ENCODE measurements at regions not wholly inside any gene's neighbourhood (a gene's known extent, or its start where the extent isn't known, plus 50 kb on each side); places are given as distances from the start of the nearest gene placed in this dataset.

- no peak overlapping the region for H3K9ac ChIP-seq
- no peaks in the 10 kb centered on the region for H3K36me3 ChIP-seq (ENCODE audit: insufficient read depth)
- H4K20me1 ChIP-seq (ENCODE audit: insufficient read depth), result no peaks in the 10 kb centered on the region
- H2AFZ ChIP-seq (ENCODE audit: low read depth), result no peak overlapping the region
- no peaks in the 10 kb centered on the region for H3K4me1 ChIP-seq (ENCODE audit: low read depth, poor library complexity, severe bottlenecking)
- no peak overlapping the region for H3K27ac ChIP-seq
- H3K4me3 ChIP-seq (IDR thresholded peaks at IDR 0.05; ENCODE audit: insufficient read depth, low read depth, low read length), result no peak overlapping the region
- H3K27me3 ChIP-seq (ENCODE audit: insufficient read depth, low read depth), result no peaks in the 10 kb centered on the region
- TF ChIP-seq, protein P1, sequence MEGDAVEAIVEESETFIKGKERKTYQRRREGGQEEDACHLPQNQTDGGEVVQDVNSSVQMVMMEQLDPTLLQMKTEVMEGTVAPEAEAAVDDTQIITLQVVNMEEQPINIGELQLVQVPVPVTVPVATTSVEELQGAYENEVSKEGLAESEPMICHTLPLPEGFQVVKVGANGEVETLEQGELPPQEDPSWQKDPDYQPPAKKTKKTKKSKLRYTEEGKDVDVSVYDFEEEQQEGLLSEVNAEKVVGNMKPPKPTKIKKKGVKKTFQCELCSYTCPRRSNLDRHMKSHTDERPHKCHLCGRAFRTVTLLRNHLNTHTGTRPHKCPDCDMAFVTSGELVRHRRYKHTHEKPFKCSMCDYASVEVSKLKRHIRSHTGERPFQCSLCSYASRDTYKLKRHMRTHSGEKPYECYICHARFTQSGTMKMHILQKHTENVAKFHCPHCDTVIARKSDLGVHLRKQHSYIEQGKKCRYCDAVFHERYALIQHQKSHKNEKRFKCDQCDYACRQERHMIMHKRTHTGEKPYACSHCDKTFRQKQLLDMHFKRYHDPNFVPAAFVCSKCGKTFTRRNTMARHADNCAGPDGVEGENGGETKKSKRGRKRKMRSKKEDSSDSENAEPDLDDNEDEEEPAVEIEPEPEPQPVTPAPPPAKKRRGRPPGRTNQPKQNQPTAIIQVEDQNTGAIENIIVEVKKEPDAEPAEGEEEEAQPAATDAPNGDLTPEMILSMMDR (conservative IDR thresholded peaks at IDR 0.05; ENCODE audit: low read depth, low read length), result no peak
- H3K79me2 ChIP-seq (ENCODE audit: insufficient read depth, low read depth), result no peaks in the 10 kb centered on the region
- H3K4me2 ChIP-seq, result no peak overlapping the region
Measured at GRCh38 chr4:24637173-24637572, 52.8 kb upstream of the DHX15 start.

GRCh38 chr4:24638396-24638875 lies 54.1 kb upstream of the DHX15 start:
- TF ChIP-seq, protein P1 (conservative IDR thresholded peaks at IDR 0.05; ENCODE audit: low read depth, low read length), result no peak
- Histone ChIP-seq H3K36me3 (ENCODE audit: insufficient read depth) (no peaks in the 10 kb centered on the region), H3K4me3 (IDR thresholded peaks at IDR 0.05; ENCODE audit: insufficient read depth, low read depth, low read length) (no peak overlapping the region), H3K4me2 (no peak overlapping the region), H3K27ac (no peak overlapping the region), H3K9ac (no peak overlapping the region), H3K4me1 (ENCODE audit: low read depth, poor library complexity, severe bottlenecking) (no peaks in the 10 kb centered on the region), H3K79me2 (ENCODE audit: insufficient read depth, low read depth) (no peaks in the 10 kb centered on the region), H3K27me3 (ENCODE audit: insufficient read depth, low read depth) (no peaks in the 10 kb centered on the region), H2AFZ (ENCODE audit: low read depth) (no peak overlapping the region), H4K20me1 (ENCODE audit: insufficient read depth) (no peaks in the 10 kb centered on the region)

GRCh38 chr4:24639714-24640113 lies 55.4 kb upstream of the DHX15 start:
- H2AFZ ChIP-seq (ENCODE audit: low read depth), result no peak overlapping the region
- H3K27me3 ChIP-seq (ENCODE audit: insufficient read depth, low read depth), result no peaks in the 10 kb centered on the region
- no peak overlapping the region for H3K9ac ChIP-seq
- no peak overlapping the region for H3K4me3 ChIP-seq (IDR thresholded peaks at IDR 0.05; ENCODE audit: insufficient read depth, low read depth, low read length)
- TF ChIP-seq, protein P1 (conservative IDR thresholded peaks at IDR 0.05; ENCODE audit: low read depth, low read length), result no peak
- no peak overlapping the region for H3K27ac ChIP-seq
- no peaks in the 10 kb centered on the region for H3K79me2 ChIP-seq (ENCODE audit: insufficient read depth, low read depth)
- H4K20me1 ChIP-seq (ENCODE audit: insufficient read depth), result no peaks in the 10 kb centered on the region
- H3K4me2 ChIP-seq, result no peak overlapping the region
- H3K4me1 ChIP-seq (ENCODE audit: low read depth, poor library complexity, severe bottlenecking), result no peaks in the 10 kb centered on the region
- no peaks in the 10 kb centered on the region for H3K36me3 ChIP-seq (ENCODE audit: insufficient read depth)

DNA sequence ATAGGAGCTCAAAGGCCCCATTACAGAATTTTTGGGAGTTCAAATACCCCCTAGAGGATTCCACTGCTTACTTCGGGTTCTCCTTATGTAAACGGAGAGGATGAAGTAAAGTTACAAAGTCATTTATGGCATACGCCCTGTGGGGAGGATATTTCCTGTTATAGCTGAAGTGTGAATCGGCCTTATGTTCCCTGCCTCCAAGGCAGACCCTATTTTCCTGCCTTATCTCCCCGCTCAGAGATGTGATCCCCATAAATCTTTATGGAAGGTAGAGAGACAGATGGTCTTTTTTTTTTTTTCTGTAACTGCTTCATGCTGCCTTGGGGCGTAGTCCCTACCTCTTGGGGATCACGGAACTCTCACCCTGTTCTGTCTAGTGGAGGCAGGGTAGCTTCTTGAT lies 56.0 kb upstream of the DHX15 start:
- no peak overlapping the region for H3K4me2 ChIP-seq

More for the DNA sequence above, 56.0 kb upstream of the DHX15 start:
- no peaks in the 10 kb centered on the region for H3K79me2 ChIP-seq (ENCODE audit: insufficient read depth, low read depth)
- H3K4me3 ChIP-seq (IDR thresholded peaks at IDR 0.05; ENCODE audit: insufficient read depth, low read depth, low read length), result no peak overlapping the region
- no peaks in the 10 kb centered on the region for H3K36me3 ChIP-seq (ENCODE audit: insufficient read depth)
- H3K27me3 ChIP-seq (ENCODE audit: insufficient read depth, low read depth), result no peaks in the 10 kb centered on the region
- no peaks in the 10 kb centered on the region for H4K20me1 ChIP-seq (ENCODE audit: insufficient read depth)
- H3K9ac ChIP-seq, result no peak overlapping the region
- no peak overlapping the region for H3K27ac ChIP-seq
- TF ChIP-seq, protein P1 (conservative IDR thresholded peaks at IDR 0.05; ENCODE audit: low read depth, low read length), result no peak
- H2AFZ ChIP-seq (ENCODE audit: low read depth), result no peak overlapping the region
- H3K4me1 ChIP-seq (ENCODE audit: low read depth, poor library complexity, severe bottlenecking), result no peaks in the 10 kb centered on the region

All from KMS-11 (cell line).